NCI-H2029 treated with DMSO at 0.1 percent for 48 hours (cell line): ENCODE measurements at regions not wholly inside any gene's neighbourhood (a gene's known extent, or its start where the extent isn't known, plus 50 kb on each side); places are given as distances from the start of the nearest gene placed in this dataset.

Experiments used
- DNase-seq: peaks from one replicate; lab custom pipeline; 2025; lab: John Stamatoyannopoulos, UW

GRCh38 chr4:115929373-115929772, 816.0 kb upstream of the NDST4 start:
- no peak for DNase-seq

DNA sequence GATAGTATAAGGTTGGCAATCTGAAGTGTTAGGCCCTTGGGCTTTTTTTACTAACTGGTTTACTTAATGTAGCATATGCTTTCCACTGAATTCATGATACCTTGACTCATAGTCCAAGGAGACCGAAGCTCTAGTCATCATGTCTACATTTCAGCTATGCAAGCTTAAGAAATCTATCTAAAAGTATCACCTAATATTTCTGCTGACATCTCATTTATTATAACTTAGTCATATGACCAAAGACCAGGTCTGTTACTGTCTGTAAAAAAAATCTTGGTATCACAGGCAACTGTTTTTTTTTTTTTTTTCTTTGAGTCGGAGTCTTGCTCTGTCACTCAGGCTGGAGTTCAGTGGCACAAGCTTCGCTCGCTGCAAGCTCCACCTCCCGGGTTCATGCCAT, 814.0 kb upstream of the NDST4 start:
- DNase-seq, result no peak

GRCh38 chr4:115923152-115923551, 809.7 kb upstream of the NDST4 start:
- no peak for DNase-seq

DNA sequence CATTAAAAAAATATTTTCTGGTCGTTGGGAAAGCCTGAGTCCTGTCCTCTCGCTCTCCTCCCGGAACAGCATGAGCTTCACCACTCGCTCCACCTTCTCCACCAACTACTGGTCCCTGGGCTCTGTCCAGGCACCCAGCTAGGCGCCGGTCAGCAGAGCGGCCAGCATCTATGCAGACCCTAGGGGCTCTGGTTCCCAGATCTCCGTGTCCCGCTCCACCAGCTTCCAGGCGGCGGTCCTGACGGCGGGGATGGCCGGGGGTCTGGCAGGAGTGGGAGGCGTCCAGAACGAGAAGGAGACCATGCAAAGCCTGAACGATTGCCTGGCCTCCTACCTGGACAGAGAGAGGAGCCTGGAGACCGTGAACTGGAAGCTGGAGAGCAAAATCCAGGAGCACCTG, 807.2 kb upstream of the NDST4 start:
- DNase-seq, result no peak

DNA sequence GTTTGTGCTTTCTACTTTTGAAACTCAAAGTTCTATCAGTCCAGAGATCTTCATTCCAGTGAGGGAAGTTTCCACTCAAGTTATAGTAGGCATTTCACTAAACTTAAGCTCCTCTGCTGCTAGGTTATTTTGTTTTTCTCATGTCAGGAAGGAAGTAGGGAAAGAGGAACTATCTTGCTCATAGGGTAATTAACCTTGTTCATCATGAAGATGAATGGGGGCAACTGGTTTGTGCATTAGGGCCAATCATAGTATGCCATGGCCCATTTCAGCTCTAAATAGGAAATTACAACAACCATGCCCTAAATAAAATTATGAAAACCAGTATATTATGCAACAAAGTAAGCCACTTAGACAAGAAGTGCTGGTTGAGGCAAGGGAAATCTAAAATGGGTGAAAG, 804.7 kb upstream of the NDST4 start:
- no peak for DNase-seq

GRCh38 chr4:115906428-115906827, 793.0 kb upstream of the NDST4 start:
- no peak for DNase-seq

DNA sequence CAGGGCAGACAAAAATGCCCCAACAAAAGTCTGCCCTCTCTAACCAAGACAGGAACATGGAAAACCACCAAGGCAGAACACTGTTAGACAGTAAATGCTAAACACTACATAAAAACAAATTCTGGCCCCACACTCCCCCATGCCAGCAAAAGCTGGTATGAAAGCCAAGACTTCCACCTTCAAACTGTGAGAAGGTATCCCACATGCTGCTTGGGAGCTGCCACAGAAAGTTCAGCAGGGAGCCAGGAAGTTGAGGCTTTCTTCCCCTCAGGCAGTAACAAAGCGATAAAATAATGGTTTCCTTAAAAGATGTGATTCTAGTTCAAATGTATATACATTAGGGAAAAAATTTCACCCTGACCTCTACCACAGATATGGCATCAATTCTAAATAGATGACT, 770.4 kb upstream of the NDST4 start:
- no peak for DNase-seq

DNA sequence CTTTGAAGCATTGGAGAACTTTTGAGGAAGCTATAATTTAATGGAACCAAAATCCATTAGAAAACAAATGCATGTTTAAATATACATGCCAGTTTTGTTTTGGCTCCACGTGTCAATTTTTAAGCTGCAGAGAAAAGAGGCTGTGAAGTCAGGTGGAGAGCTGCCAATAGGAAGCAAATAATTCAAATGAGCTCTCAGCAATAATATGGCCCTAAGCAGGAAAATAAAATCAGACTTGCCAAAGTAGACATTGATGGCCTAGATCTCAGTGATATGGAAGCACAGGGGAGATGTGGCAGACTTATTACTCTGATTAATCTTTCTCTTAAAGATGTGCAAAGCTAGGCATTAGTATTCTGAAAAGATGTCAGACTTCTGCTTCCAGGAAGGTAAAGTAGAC, 769.8 kb upstream of the NDST4 start:
- DNase-seq, result no peak

- no peak for DNase-seq
Measured at GRCh38 chr4:115873048-115873447, 759.6 kb upstream of the NDST4 start.

DNA sequence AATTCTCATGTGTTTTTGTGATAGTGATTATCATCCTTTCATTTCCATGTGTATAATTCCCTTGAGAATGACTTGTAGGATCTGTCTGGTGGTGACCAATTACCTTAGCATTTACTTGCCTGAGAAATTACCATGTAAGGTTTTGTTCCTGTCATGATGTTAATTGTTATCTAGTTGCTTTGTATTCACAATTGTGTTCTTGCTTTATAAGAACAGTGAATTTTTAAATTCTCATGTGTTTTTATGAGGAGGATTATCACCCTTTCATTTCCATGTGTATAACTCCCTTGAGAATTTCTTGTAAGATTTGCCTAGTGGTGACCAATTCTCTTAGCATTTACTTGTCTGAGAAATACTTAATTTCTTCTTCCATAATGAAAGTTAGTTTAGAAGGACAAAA, 758.2 kb upstream of the NDST4 start:
- no peak for DNase-seq

- DNase-seq, result no peak
Measured at GRCh38 chr4:115866364-115866896, 753.0 kb upstream of the NDST4 start.

DNA sequence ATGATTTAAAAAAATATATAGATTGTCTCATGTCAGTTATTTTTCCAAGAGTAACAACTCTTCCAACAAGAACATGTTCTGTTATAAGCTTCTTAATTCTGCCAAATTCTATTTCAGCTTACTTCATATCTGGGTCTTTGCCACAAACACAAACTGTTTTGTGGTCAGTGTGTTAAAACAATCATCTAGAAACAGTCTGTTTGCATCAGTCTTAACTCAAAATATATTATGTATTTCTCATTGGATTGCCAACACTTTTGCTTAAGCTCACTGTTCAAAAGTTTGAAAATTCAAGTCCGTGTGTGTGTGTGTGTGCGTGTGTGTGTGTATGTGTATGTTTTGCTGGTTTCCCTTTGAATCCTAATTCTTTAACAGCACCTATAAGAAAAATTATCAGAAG, 752.3 kb upstream of the NDST4 start:
- DNase-seq, result no peak

- no peak for DNase-seq
Measured at GRCh38 chr4:115852767-115853091, 739.3 kb upstream of the NDST4 start.

DNA sequence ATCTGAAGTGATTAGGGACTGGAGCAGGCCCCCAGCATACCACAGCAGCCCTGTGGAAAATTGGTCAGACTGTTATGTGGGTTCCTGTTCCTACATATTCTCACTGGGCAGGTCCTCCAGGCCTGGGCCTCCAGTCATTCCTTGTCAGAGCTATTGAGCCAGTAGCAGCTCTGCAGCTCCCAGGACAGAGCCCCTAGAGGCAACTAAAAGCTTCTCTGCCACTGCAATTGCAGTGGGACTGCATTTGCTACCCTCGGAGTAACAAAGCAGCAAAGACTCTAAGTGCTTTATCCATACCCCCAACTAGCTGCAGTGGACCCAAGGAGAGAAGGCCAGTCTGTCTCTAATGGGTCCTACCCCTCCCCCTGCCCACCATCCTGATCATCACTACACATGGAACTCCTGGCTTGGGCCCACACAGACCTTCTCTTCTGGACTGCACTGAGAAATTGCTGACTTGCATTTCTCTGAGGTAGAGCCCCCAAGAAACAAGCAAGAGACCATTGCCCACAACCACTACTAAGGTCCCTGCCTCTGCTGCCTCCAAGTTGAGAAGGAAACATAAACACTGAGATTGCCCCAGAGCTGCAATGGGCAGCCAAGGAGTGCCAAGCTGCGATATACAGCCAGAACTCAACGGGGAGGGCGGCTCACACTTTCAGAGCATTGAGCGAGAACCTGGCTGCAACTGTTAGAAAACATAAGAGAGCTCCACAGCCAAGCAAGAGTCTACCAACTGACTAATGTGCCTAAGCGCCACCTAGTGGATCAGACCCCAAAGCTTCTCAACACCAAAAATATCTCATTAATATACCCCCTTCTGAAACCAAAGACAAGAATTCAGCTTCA, 738.7 kb upstream of the NDST4 start:
- peak; percentile 33 for DNase-seq

GRCh38 chr4:115850799-115851509, 737.5 kb upstream of the NDST4 start:
- DNase-seq, result no peak

DNA sequence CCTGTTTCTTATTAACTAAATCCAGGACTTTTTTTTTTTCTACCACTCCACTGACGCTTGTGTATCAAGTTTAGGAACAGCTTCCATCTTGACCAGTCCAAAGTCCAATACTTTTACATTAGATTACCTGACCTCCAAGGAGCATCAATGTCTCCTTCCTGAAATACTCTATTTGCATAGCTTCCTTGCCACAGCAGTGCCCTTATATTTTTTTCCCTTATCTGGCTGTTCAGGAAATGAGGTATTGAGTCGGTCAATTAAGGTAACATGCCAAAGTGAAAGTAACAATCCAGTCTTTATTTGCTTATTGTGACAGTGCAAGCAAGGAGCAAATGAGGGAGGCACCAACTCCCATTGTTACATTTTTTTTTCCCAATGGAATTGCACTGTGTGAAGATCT, 730.8 kb upstream of the NDST4 start:
- DNase-seq, result no peak

DNA sequence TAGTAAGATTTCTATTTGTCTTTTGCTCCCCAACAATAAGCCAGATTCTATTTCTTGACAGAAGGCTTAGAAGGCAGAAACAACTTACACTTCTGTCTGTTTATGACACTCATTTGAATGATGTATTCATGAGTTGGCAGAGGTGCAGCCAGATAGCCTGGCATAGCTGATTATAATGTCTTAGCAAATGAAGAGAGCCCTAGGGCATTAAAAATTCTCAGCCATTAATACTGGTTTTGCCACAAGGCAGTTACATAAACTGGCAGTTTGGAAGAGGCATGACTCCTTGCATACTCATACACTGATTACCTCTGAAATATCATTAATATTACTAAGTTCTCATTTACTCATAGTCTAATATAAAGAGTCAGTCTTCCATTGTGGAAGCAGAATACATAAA, 728.5 kb upstream of the NDST4 start:
- DNase-seq, result no peak

GRCh38 chr4:115834441-115834840, 721.0 kb upstream of the NDST4 start:
- DNase-seq, result no peak

- no peak for DNase-seq
Measured at GRCh38 chr4:115824630-115825029, 711.2 kb upstream of the NDST4 start.

GRCh38 chr4:115803825-115804224, 690.4 kb upstream of the NDST4 start:
- no peak for DNase-seq

- no peak for DNase-seq
Measured at GRCh38 chr4:115790812-115791211, 677.4 kb upstream of the NDST4 start.

DNA sequence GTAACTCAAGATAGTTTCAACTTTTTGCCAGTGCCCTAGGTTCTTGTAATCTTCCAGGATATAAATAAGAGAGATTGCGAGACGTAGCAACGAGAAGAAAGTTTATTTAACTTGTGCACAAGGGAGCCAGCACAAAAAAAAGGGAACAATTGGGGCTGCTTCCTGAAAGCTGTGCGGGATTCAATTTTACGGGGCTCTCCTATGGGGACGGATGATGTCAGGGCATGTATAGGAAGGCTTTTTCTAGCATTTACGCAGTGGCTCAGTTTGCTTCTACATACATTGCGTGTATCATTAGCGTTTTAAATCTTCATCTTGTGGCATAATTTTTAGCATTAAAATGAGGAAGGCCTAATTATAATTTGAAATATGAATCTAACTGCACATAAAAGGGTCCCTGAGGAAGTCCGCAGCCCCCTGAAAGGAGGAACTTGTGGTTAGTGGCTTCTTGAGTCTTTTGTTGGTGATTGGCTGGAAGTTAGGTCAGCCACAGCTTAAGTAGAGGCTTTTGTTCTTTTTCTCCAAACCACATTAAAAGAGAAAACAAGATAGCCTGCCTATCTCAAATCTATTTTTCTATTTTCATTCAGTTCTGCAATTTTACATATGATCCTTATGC, 668.2 kb upstream of the NDST4 start:
- no peak for DNase-seq

DNA sequence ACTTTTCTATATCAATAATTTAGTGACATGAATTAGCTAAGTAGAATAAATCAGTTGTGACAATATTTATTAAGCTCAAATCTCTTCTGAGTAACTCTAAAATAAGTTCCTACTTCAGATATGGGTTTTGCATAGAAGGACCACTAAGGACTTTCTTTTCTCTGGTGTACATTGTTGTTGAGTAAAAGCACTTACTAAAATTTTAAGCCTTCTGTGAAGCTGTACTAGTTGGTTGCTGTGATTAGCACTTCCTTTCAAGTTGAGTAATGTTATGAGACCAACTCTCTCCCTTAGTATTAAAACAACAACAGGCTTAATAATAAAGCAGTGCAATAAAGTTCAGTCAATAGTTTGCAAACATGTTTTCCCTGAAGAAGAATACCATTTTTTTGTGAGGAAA, 667.4 kb upstream of the NDST4 start:
- no peak for DNase-seq
